ENCODE measurements at regions not wholly inside any gene's neighbourhood (a gene's known extent, or its start where the extent isn't known, plus 50 kb on each side); places are given as distances from the start of the nearest gene placed in this dataset.
"Not testable (repeated sequence)": the region's sequence is repeated elsewhere in the genome, so short reads cannot be mapped to it uniquely, and the experiment has no call there.

- TF ChIP-seq CTCF (conservative IDR thresholded peaks at IDR 0.05; ENCODE audit: low read depth, low read length); EZH2 (IDR thresholded peaks at IDR 0.05; ENCODE audit: borderline replicate concordance, low read depth, low read length, poor library complexity, severe bottlenecking): not testable (repeated sequence)
Observed at GRCh38 chr13:91251573-91251972, 95.9 kb upstream of the MIR17HG start.

Data from A673 (cell line).